ENCODE measurements at regions not wholly inside any gene's neighbourhood (a gene's known extent, or its start where the extent isn't known, plus 50 kb on each side); places are given as distances from the start of the nearest gene placed in this dataset.

DNA sequence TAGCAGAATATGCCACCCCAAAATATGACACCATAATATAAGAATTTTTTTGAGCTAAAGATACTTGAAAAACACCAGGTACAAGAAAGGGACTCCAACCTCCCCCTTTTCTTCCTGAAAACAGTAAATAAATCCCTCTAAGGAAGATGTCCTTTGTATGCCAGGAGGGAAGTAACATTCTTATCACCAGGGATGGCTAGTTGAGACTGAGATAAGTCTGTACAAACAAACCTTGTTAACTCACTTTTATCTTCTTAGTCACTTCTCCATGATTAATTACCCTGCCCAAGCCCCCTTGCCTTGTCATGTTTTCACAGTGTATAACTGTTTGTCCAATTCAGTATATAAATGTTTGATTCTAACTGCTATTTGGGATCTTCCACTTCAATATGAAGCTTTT, 888.0 kb downstream of the PCDH18 start:
- Histone ChIP-seq H3K9me3 (no peaks in the 10 kb centered on the region), H3K4me1 (no peaks in the 10 kb centered on the region), H3K27ac (no peak overlapping the region), H3K4me3 (no peak overlapping the region), H3K27me3 (no peaks in the 10 kb centered on the region), H3K36me3 (no peaks in the 10 kb centered on the region)
- TF ChIP-seq EP300 (IDR thresholded peaks at IDR 0.05): no peak
- no peak for TF ChIP-seq POLR2A (IDR thresholded peaks at IDR 0.05)
- TF ChIP-seq, protein P1, sequence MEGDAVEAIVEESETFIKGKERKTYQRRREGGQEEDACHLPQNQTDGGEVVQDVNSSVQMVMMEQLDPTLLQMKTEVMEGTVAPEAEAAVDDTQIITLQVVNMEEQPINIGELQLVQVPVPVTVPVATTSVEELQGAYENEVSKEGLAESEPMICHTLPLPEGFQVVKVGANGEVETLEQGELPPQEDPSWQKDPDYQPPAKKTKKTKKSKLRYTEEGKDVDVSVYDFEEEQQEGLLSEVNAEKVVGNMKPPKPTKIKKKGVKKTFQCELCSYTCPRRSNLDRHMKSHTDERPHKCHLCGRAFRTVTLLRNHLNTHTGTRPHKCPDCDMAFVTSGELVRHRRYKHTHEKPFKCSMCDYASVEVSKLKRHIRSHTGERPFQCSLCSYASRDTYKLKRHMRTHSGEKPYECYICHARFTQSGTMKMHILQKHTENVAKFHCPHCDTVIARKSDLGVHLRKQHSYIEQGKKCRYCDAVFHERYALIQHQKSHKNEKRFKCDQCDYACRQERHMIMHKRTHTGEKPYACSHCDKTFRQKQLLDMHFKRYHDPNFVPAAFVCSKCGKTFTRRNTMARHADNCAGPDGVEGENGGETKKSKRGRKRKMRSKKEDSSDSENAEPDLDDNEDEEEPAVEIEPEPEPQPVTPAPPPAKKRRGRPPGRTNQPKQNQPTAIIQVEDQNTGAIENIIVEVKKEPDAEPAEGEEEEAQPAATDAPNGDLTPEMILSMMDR (IDR thresholded peaks at IDR 0.05): no peak
- TF ChIP-seq POLR2AphosphoS5 (IDR thresholded peaks at IDR 0.05): no peak
- DNase-seq: no peak
- intact Hi-C loops (cut with DNase I): no loop called here

DNA sequence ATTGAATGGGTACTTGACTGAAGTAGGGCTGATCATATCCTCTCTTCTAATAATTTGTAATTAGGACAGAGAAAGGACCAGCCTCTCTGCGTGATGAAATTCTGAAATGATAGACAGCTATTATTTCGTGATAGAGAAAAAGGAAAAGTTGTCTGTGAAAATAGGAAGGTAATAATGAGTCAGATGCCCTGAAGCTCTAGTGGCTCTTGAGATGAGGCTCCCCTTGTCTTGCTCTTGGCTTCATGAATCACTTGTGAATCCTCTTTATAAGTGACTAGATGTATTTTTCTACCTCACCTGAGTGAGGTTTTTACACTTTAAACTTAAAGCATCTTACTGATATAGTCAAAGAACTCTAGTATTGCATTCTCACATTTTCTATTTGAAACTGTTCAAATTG, 888.9 kb downstream of the PCDH18 start:
- H3K36me3 ChIP-seq: no peaks in the 10 kb centered on the region
- TF ChIP-seq EP300 (IDR thresholded peaks at IDR 0.05) (no peak), POLR2AphosphoS5 (IDR thresholded peaks at IDR 0.05) (no peak), POLR2A (IDR thresholded peaks at IDR 0.05) (no peak)
- TF ChIP-seq, protein P1 (IDR thresholded peaks at IDR 0.05): no peak
- WGBS, 2 donors: 94 to 95% methylated on average over 2 of the region's 2 CpGs
- no peak overlapping the region for H3K27ac ChIP-seq
- H3K4me1 ChIP-seq: no peaks in the 10 kb centered on the region
- intact Hi-C loops (cut with DNase I): no loop called here
- no peaks in the 10 kb centered on the region for H3K9me3 ChIP-seq
- DNase-seq: no peak
- H3K27me3 ChIP-seq: no peaks in the 10 kb centered on the region
- H3K4me3 ChIP-seq: no peak overlapping the region

DNA sequence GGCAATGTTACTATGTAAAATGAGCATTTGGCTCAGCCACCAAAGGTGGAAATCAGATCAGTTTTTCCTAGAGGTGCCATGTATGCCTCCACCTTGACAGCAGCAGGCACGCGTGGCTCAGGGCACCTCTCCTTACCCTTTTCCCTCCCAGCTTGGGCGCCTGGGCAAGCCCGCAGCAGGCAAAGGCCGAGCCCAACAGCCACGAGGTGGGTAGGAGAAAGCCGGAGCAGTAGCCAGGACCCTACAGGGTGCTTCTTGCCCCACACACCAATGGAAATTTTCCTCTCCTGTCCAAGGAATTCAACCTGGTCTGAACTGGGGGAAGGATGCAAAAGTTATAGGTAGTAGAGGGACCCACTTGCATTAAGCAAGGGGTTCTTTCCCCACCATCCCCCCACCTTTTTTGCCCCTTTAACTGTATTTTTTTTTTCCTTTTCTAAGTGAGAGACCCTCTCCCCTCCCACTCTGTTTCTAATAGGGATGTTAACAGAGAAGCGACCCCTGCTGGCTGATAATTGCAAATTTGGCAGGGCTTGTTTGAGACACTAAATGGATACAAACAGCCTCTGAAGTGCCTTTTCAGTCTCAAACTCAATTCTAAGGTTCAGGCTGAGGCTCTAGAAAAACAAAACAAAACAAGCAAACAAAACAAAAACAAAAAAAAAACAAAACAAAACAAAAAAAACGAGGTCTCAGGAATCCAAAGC, 895.1 kb downstream of the PCDH18 start:
- DNase-seq: no peak
- Histone ChIP-seq H3K27me3 (no peaks in the 10 kb centered on the region), H3K27ac (no peak overlapping the region), H3K4me1 (peaks cover 0 to 6% (median 0%) of the 10 kb centered on the region in 4 donors), H3K36me3 (no peaks in the 10 kb centered on the region), H3K9me3 (no peaks in the 10 kb centered on the region), H3K4me3 (no peak overlapping the region)
- intact Hi-C loops (cut with DNase I): no loop called here
- WGBS, 2 donors: 77 to 81% methylated on average over 9 of the region's 9 CpGs
- TF ChIP-seq POLR2A (IDR thresholded peaks at IDR 0.05): no peak
- TF ChIP-seq EP300 (IDR thresholded peaks at IDR 0.05): no peak
- TF ChIP-seq, protein P1 (IDR thresholded peaks at IDR 0.05): no peak
- TF ChIP-seq POLR2AphosphoS5 (IDR thresholded peaks at IDR 0.05): no peak

DNA sequence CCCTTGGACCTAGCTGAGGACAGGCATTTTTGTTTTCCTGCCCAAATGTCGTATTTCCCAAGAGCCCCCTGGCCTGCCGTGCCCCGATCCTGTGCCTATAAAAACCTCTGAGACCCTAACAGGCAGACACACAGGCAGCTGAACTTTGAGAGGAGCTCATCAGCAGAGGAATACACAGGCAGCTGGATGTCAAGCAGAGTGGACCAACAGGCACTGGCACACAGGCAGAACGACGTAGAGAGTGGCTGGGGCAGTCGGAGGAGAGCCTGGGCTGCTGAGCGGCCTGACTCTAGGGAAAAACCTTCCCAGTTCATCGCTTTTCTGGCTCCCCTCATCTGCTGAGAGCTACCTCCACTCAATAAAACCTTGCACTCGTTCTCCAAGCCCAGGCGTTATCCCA, 896.1 kb downstream of the PCDH18 start:
- DNase-seq: no peak
- Histone ChIP-seq H3K4me1 (peaks cover 0 to 7% (median 0%) of the 10 kb centered on the region in 4 donors), H3K27ac (no peak overlapping the region), H3K27me3 (no peaks in the 10 kb centered on the region), H3K9me3 (no peaks in the 10 kb centered on the region), H3K4me3 (no peak overlapping the region), H3K36me3 (no peaks in the 10 kb centered on the region)
- 89 to 91% methylated on average over 10 of the region's 10 CpGs for WGBS, 2 donors
- intact Hi-C loops (cut with DNase I): no loop called here
- TF ChIP-seq, protein P1 (IDR thresholded peaks at IDR 0.05): no peak
- TF ChIP-seq POLR2AphosphoS5 (IDR thresholded peaks at IDR 0.05): no peak

DNA sequence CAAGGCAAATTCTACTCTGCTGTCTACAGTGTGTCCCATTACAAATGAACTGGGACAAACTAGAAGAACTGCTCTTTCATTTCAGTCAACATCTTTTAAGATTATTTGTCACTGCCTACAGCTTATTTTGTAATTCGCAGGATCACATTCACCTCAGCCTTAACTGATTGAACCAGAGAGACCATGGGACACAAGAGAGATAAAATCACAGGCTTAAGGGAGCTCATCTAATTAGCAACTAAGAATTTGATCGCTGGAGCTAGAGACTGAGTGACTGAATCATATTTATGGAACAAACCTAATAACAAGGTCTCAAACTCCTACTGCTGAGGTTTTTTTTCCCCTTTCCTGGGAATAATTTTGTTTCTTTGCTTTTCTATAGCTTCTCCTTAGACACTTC, 898.2 kb downstream of the PCDH18 start:
- Histone ChIP-seq H3K9me3 (no peaks in the 10 kb centered on the region), H3K36me3 (no peaks in the 10 kb centered on the region), H3K27me3 (no peaks in the 10 kb centered on the region), H3K4me1 (peaks cover 0 to 7% (median 0%) of the 10 kb centered on the region in 4 donors), H3K27ac (no peak overlapping the region), H3K4me3 (no peak overlapping the region)
- WGBS, 2 donors: 86 to 87% methylated on average over 2 of the region's 2 CpGs
- DNase-seq: no peak
- TF ChIP-seq, protein P1 (IDR thresholded peaks at IDR 0.05): no peak
- TF ChIP-seq POLR2AphosphoS5 (IDR thresholded peaks at IDR 0.05) (no peak), EP300 (IDR thresholded peaks at IDR 0.05) (no peak), POLR2A (IDR thresholded peaks at IDR 0.05) (no peak)
- intact Hi-C loops (cut with DNase I): no loop called here
